HCT116 (cell line): ENCODE measurements at regions not wholly inside any gene's neighbourhood (a gene's known extent, or its start where the extent isn't known, plus 50 kb on each side); places are given as distances from the start of the nearest gene placed in this dataset.

Experiments used
- ATAC-seq: fragments of 200-7000 bp; cut with Tn5 transposase; 2 replicates; pipeline ENCODE4 v1.9.1; 2020; ENCODE audit warnings: mild to moderate bottlenecking, moderate library complexity
- BruUV-seq: library from RNA; stranded (reverse); fragments of 400-500 nt; replicated peaks from 2 replicates; lab custom pipeline; 2021; lab: Mats Ljungman, UMichigan
- CTCF ChIA-PET: fragments of 300-600 bp; sonication (Branson Sonifier 250); formaldehyde crosslinking; loops from one replicate; lab custom pipeline; 2021; ENCODE audit warnings: antibody characterized with exemption; lab: Charles Lee
- POLR2A ChIA-PET: fragments of 300-600, 350-600 bp; sonication (Branson Sonifier 250); formaldehyde crosslinking; loops from one replicate; lab custom pipeline; 2021; ENCODE audit warnings: antibody characterized with exemption; lab: Charles Lee
- RAD21 ChIA-PET, 2 experiments: fragments of 300-600 bp; sonication (Branson Sonifier 250); formaldehyde crosslinking; loops; one replicate each; lab custom pipeline; 2023; ENCODE audit warnings: low total read pairs in 2 of 2; ENCODE audit not compliant: uncharacterized antibody in 2 of 2, unreplicated experiment in 2 of 2, low non-redundant PET in 1 of 2; lab: Charles Lee
- DNase-seq: peaks from one replicate; pipeline ENCODE4 v3.0.0-alpha.2; 2010; ENCODE audit warnings: low read depth, low spot score
- H2AFZ ChIP-seq: fragments of 200-600 bp; shearing (Covaris generic), sonication (generic); 2 replicates; pipeline ENCODE4 v1.6.1; 2017; ENCODE audit warnings: low read depth, mixed run types, mixed read lengths, antibody characterized with exemption, low read length; ENCODE audit not compliant: poor library complexity, severe bottlenecking
- H3K27ac ChIP-seq: 2 replicates; pipeline ENCODE4 v1.5.1; 2012; ENCODE audit warnings: low read depth, low read length
- H3K27me3 ChIP-seq: fragments of 200-600 bp; sonication (generic); 2 replicates; pipeline ENCODE4 v1.6.1; 2016; ENCODE audit warnings: mixed run types, low read length, mixed read lengths; ENCODE audit not compliant: insufficient read depth
- H3K36me3 ChIP-seq, 2 experiments: fragments of 200-500 bp in 1 of 2; fragments of 200-600 bp in 1 of 2; sonication (Bioruptor generic) in 1 of 2; sonication (generic) in 1 of 2; 2 replicates each; pipeline versions ENCODE4 v1.5.1 to v1.6.1; 2014 to 2016; ENCODE audit warnings: low read length in 2 of 2, inconsistent platforms in 1 of 2, mixed read lengths in 1 of 2, mixed run types in 1 of 2; ENCODE audit not compliant: insufficient read depth in 2 of 2, control insufficient read depth in 1 of 2
- H3K4me1 ChIP-seq, 2 experiments: fragments of 200-600 bp in 1 of 2; sonication (generic) in 1 of 2; 2 replicates each; pipeline versions ENCODE4 v1.5.1 to v1.6.1; 2012 to 2017; ENCODE audit warnings: low read length in 2 of 2, inconsistent platforms in 1 of 2, mild to moderate bottlenecking in 1 of 2, mixed read lengths in 1 of 2, mixed run types in 1 of 2, moderate library complexity in 1 of 2; ENCODE audit not compliant: insufficient read depth in 2 of 2, control insufficient read depth in 1 of 2
- H3K4me2 ChIP-seq: fragments of 200-600 bp; sonication (generic); 2 replicates; pipeline ENCODE4 v1.6.1; 2017; ENCODE audit warnings: mixed run types, low read length, mixed read lengths
- H3K4me3 ChIP-seq, 2 experiments: fragments of 200-600 bp in 1 of 2; sonication (generic) in 1 of 2; replicated peaks in 1 of 2; 2 replicates each; pipeline ENCODE4 v1.5.1; 2011 to 2016; ENCODE audit warnings: low read length in 2 of 2, control low read depth in 1 of 2, low read depth in 1 of 2, mild to moderate bottlenecking in 1 of 2, mixed read lengths in 1 of 2, mixed run types in 1 of 2
- H3K79me2 ChIP-seq: fragments of 200-600 bp; sonication (generic); 2 replicates; pipeline ENCODE4 v1.6.1; 2017; ENCODE audit warnings: mild to moderate bottlenecking, mixed run types, low read length, moderate library complexity, mixed read lengths; ENCODE audit not compliant: insufficient read depth
- H3K9ac ChIP-seq: fragments of 200-600 bp; sonication (generic); 2 replicates; pipeline ENCODE4 v1.6.1; 2016; ENCODE audit warnings: low read length, mixed read lengths
- H3K9me2 ChIP-seq: fragments of 200-600 bp; sonication (generic), shearing (Covaris generic); 2 replicates; pipeline ENCODE4 v1.6.1; 2017; ENCODE audit warnings: mixed run types, mild to moderate bottlenecking, moderate library complexity; ENCODE audit not compliant: insufficient read depth
- H3K9me3 ChIP-seq, 2 experiments: fragments of 200-500 bp in 1 of 2; fragments of 200-600 bp in 1 of 2; sonication (Bioruptor generic) in 1 of 2; sonication (generic) in 1 of 2; 2 replicates each; pipeline ENCODE4 v1.6.1; 2014 to 2017; ENCODE audit warnings: low read length in 2 of 2, mixed read lengths in 2 of 2, inconsistent platforms in 1 of 2, low read depth in 1 of 2, mild to moderate bottlenecking in 1 of 2, mixed run types in 1 of 2, moderate library complexity in 1 of 2; ENCODE audit not compliant: control insufficient read depth in 1 of 2, insufficient read depth in 1 of 2
- H4K20me1 ChIP-seq: fragments of 200-600 bp; sonication (generic), shearing (Covaris generic); 2 replicates; pipeline ENCODE4 v1.6.1; 2017; ENCODE audit warnings: mixed run types, mild to moderate bottlenecking, moderate library complexity; ENCODE audit not compliant: insufficient read depth
- CBX3 ChIP-seq: IDR thresholded peaks from 2 replicates; pipeline ENCODE4 v1.6.1; 2012; ENCODE audit warnings: low read depth
- CEBPB ChIP-seq: IDR thresholded peaks from 2 replicates; pipeline ENCODE4 v1.6.1; 2012; ENCODE audit warnings: low read depth
- EZH2phosphoT487 ChIP-seq: fragments of 200-600 bp; IDR thresholded peaks from 2 replicates; pipeline ENCODE4 v1.6.1; 2018; ENCODE audit warnings: antibody characterized with exemption, borderline replicate concordance
- JUND ChIP-seq: IDR thresholded peaks from 2 replicates; pipeline ENCODE4 v1.6.1; 2012
- MAX ChIP-seq: IDR thresholded peaks from 2 replicates; pipeline ENCODE4 v1.6.1; 2012
- POLR2A ChIP-seq: IDR thresholded peaks from 2 replicates; pipeline ENCODE4 v1.7.0; 2011; ENCODE audit warnings: borderline replicate concordance; ENCODE audit not compliant: insufficient read depth, insufficient read length; ENCODE audit errors: extremely low read depth
- RAD21 ChIP-seq: IDR thresholded peaks from 2 replicates; pipeline ENCODE4 v1.6.1; 2012; ENCODE audit warnings: low read depth, mild to moderate bottlenecking
- REST ChIP-seq: IDR thresholded peaks from 2 replicates; pipeline ENCODE4 v1.6.1; 2012; ENCODE audit warnings: low read depth
- SIN3A ChIP-seq: IDR thresholded peaks from 2 replicates; pipeline ENCODE4 v1.6.1; 2012; ENCODE audit warnings: low read depth
- TCF7L2 ChIP-seq: IDR thresholded peaks from 2 replicates; pipeline ENCODE4 v1.7.0; 2011; ENCODE audit warnings: borderline replicate concordance, inconsistent platforms; ENCODE audit not compliant: insufficient read depth, insufficient read length; ENCODE audit errors: extremely low read depth
- YY1 ChIP-seq: IDR thresholded peaks from 2 replicates; pipeline ENCODE4 v1.6.1; 2011; ENCODE audit warnings: low read length, low read depth, moderate library complexity, mild to moderate bottlenecking; ENCODE audit not compliant: insufficient replicate concordance; ENCODE audit errors: extremely low read depth
- ZBTB33 ChIP-seq: IDR thresholded peaks from 2 replicates; pipeline ENCODE4 v1.6.1; 2011; ENCODE audit warnings: mild to moderate bottlenecking, low read length, moderate library complexity; ENCODE audit not compliant: insufficient replicate concordance; ENCODE audit errors: extremely low read depth
- ZNF274 ChIP-seq: fragments of 200-500 bp; sonication (Bioruptor generic); IDR thresholded peaks from 2 replicates; pipeline ENCODE4 v1.6.1; 2014; ENCODE audit warnings: mild to moderate bottlenecking, low read depth, low read length, inconsistent platforms
- intact Hi-C: fragments of 100-400 bp; cut with micrococcal nuclease; formaldehyde crosslinking; loops from 2 replicates; pipeline ENCODE4 v1.10.0; 2022

- Histone ChIP-seq H2AFZ (no peak overlapping the region), H3K27me3 (no peaks in the 10 kb centered on the region), H4K20me1 (no peaks in the 10 kb centered on the region), H3K4me1 (no peaks in the 10 kb centered on the region), H3K27ac (no peak overlapping the region), H3K9me3 (no peaks in the 10 kb centered on the region; a peak in 1 of 4 replicates), H3K36me3 (no peaks in the 10 kb centered on the region), H3K4me2 (no peak overlapping the region), H3K79me2 (no peaks in the 10 kb centered on the region), H3K9me2 (no peaks in the 10 kb centered on the region), H3K9ac (no peak overlapping the region), H3K4me3 (no peak overlapping the region)
- no TSS peak for BruUV-seq
- RAD21 ChIA-PET: no interaction called here
- intact Hi-C loops: no loop called here
- CTCF ChIA-PET: no interaction called here
- ATAC-seq (no peak), DNase-seq (no peak)
- TF ChIP-seq RAD21: no peak
- no peak for TF ChIP-seq JUND
- no peak for TF ChIP-seq YY1
- TF ChIP-seq CBX3: no peak
- TF ChIP-seq SIN3A: no peak
- TF ChIP-seq EZH2phosphoT487: no peak
- no peak for TF ChIP-seq MAX
- no peak for TF ChIP-seq TCF7L2
- TF ChIP-seq CEBPB: no peak
- TF ChIP-seq ZBTB33: no peak
- TF ChIP-seq REST: no peak
- no peak for TF ChIP-seq ZNF274
- no peak for TF ChIP-seq POLR2A
- POLR2A ChIA-PET: no interaction called here
Measured at GRCh38 chr15:94855018-94855408, 623.7 kb downstream of the MCTP2 start.
